ENCODE measurements at regions not wholly inside any gene's neighbourhood (a gene's known extent, or its start where the extent isn't known, plus 50 kb on each side); places are given as distances from the start of the nearest gene placed in this dataset.

GRCh38 chrX:143800150-143800549 is 79.6 kb upstream of the SPANXN2 start:
- in situ Hi-C loops (cut with HindIII; ENCODE audit: low pct_unique_long_range_greater_than_20kb, low sequenced_read_pairs): no loop called here
- no peak for TF ChIP-seq JUND (IDR thresholded peaks at IDR 0.05; ENCODE audit: low read depth)
- no peak for DNase-seq (ENCODE audit: low read depth in 1 of 2, low spot score in 1 of 2)

DNA sequence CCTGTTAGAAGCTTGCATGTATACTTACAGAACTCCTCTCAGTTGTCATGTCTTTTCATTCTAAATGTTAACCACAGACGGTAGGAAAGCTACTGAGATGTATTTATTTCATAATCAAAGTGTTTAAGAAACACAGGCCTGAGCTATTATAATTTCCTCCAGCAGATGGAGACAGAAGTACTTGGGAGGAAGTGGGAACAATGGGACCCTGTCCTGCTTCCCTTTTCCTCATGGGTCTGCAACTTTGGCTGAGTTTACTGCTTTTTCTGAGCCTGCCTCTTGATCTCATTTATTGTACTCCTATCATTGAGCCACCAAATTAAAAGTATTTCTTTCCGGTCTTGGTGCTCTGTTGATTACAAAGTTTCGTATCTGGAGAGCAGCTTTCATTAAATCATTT is 67.7 kb upstream of the SPANXN2 start:
- in situ Hi-C loops (cut with HindIII; ENCODE audit: low pct_unique_long_range_greater_than_20kb, low sequenced_read_pairs): no loop called here
- peak in 1 of 2 experiments; percentile 59 for DNase-seq (ENCODE audit: low read depth in 1 of 2, low spot score in 1 of 2)
- TF ChIP-seq JUND (IDR thresholded peaks at IDR 0.05; ENCODE audit: low read depth): no peak

DNA sequence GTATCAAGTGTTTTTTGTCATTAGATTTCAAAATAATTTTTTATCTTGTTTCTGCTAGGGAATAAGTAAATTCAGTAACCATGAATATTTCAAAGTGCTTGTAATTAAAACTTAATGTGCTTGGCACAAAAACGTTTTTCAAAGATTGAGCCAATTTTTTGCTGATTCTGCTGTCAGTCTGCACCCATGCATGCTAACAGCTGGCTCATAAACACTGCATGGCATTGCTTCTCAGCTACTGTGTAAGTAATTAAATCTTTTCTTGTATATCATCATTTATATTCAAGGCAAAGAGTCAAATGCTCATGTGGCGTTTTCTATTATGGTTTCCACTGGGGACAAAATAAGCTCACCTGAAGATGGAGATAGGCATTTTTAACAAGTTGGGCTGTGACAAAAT is 66.8 kb upstream of the SPANXN2 start:
- no peak for TF ChIP-seq JUND (IDR thresholded peaks at IDR 0.05; ENCODE audit: low read depth)

DNA sequence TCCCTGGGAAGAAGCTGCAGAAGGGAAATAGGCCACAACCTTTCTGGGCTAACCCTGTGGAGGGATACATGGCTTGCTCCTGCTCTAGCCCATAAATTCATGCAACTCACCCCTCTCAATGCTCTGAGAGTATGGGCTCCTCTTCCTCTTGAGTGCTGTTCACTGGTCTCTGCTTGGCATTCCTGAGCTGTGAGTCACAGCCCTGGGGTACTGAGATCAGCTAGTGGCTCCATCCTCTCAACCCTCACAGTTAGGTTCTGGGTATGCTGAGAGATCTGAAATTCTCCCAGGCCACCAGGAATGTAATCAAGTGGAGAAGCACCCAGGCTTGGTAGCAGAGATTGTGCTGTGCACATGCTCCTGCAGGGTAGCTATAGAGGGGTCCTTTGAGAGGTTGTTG is 60.6 kb upstream of the SPANXN2 start:
- in situ Hi-C loops (cut with HindIII; ENCODE audit: low pct_unique_long_range_greater_than_20kb, low sequenced_read_pairs): no loop called here
- no peak for TF ChIP-seq JUND (IDR thresholded peaks at IDR 0.05; ENCODE audit: low read depth)
- peak in 1 of 2 experiments; percentile 22 for DNase-seq (ENCODE audit: low read depth in 1 of 2, low spot score in 1 of 2)

More for the DNA sequence above, 66.8 kb upstream of the SPANXN2 start:
- in situ Hi-C loops (cut with HindIII; ENCODE audit: low pct_unique_long_range_greater_than_20kb, low sequenced_read_pairs): no loop called here
- no peak for DNase-seq (ENCODE audit: low read depth in 1 of 2, low spot score in 1 of 2)

Measured in T47D (cell line).